ENCODE measurements at regions not wholly inside any gene's neighbourhood (a gene's known extent, or its start where the extent isn't known, plus 50 kb on each side); places are given as distances from the start of the nearest gene placed in this dataset.

GRCh38 chr4:26171501-26171900 is 149.3 kb upstream of the RBPJ start:
- TF ChIP-seq POLR2AphosphoS5 (IDR thresholded peaks at IDR 0.05; ENCODE audit: low read depth, low read length) = no peak
- TF ChIP-seq, protein P1, sequence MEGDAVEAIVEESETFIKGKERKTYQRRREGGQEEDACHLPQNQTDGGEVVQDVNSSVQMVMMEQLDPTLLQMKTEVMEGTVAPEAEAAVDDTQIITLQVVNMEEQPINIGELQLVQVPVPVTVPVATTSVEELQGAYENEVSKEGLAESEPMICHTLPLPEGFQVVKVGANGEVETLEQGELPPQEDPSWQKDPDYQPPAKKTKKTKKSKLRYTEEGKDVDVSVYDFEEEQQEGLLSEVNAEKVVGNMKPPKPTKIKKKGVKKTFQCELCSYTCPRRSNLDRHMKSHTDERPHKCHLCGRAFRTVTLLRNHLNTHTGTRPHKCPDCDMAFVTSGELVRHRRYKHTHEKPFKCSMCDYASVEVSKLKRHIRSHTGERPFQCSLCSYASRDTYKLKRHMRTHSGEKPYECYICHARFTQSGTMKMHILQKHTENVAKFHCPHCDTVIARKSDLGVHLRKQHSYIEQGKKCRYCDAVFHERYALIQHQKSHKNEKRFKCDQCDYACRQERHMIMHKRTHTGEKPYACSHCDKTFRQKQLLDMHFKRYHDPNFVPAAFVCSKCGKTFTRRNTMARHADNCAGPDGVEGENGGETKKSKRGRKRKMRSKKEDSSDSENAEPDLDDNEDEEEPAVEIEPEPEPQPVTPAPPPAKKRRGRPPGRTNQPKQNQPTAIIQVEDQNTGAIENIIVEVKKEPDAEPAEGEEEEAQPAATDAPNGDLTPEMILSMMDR (IDR thresholded peaks at IDR 0.05) = no peak

Data from Panc1 (cell line).